HG03571 (cell line): ENCODE measurements at regions not wholly inside any gene's neighbourhood (a gene's known extent, or its start where the extent isn't known, plus 50 kb on each side); places are given as distances from the start of the nearest gene placed in this dataset.
A peak's percentile ranks its signal among the peaks of the same experiment; 100 is the strongest.
"Not testable (repeated sequence)": the region's sequence is repeated elsewhere in the genome, so short reads cannot be mapped to it uniquely, and the experiment has no call there.

Experiments used
- ATAC-seq: cut with Tn5 transposase; IDR thresholded peaks from one replicate; pipeline ENCODE4 v1.9.1; 2021; ENCODE audit not compliant: unreplicated experiment

- no peak for ATAC-seq
Measured at GRCh38 chr15:95662638-95663037, 667.9 kb upstream of the NR2F2 start.

GRCh38 chr15:95663156-95664100 lies 667.1 kb upstream of the NR2F2 start:
- ATAC-seq: no peak

GRCh38 chr15:95664450-95664849 lies 666.0 kb upstream of the NR2F2 start:
- ATAC-seq: no peak

- ATAC-seq: peak; percentile 62
Measured at GRCh38 chr15:95669146-95669922, 661.2 kb upstream of the NR2F2 start.

GRCh38 chr15:95674031-95674430 lies 656.5 kb upstream of the NR2F2 start:
- ATAC-seq: no peak

GRCh38 chr15:95676500-95676899 lies 654.0 kb upstream of the NR2F2 start:
- ATAC-seq: no peak

- ATAC-seq: no peak
Measured at GRCh38 chr15:95679847-95680582, 650.5 kb upstream of the NR2F2 start.

GRCh38 chr15:95680728-95681127 lies 649.8 kb upstream of the NR2F2 start:
- no peak for ATAC-seq

GRCh38 chr15:95681836-95682544 lies 648.5 kb upstream of the NR2F2 start:
- no peak for ATAC-seq

GRCh38 chr15:95684126-95684525 lies 646.4 kb upstream of the NR2F2 start:
- no peak for ATAC-seq

- ATAC-seq: no peak
Measured at GRCh38 chr15:95684693-95685115, 645.8 kb upstream of the NR2F2 start.

GRCh38 chr15:95687061-95687460 lies 643.4 kb upstream of the NR2F2 start:
- ATAC-seq: no peak

GRCh38 chr15:95687686-95688085 lies 642.8 kb upstream of the NR2F2 start:
- no peak for ATAC-seq

GRCh38 chr15:95690631-95691340 lies 639.7 kb upstream of the NR2F2 start:
- ATAC-seq: no peak

- ATAC-seq: no peak
Measured at GRCh38 chr15:95693917-95694316, 636.6 kb upstream of the NR2F2 start.

- ATAC-seq: no peak
Measured at GRCh38 chr15:95698230-95698629, 632.3 kb upstream of the NR2F2 start.

GRCh38 chr15:95698951-95699350 lies 631.5 kb upstream of the NR2F2 start:
- no peak for ATAC-seq

GRCh38 chr15:95699578-95699977 lies 630.9 kb upstream of the NR2F2 start:
- ATAC-seq: no peak

- not testable (repeated sequence) for ATAC-seq
Measured at GRCh38 chr15:95700692-95701091, 629.8 kb upstream of the NR2F2 start.

- no peak for ATAC-seq
Measured at GRCh38 chr15:95701410-95701809, 629.1 kb upstream of the NR2F2 start.
